GM21723 (cell line): ENCODE measurements at regions not wholly inside any gene's neighbourhood (a gene's known extent, or its start where the extent isn't known, plus 50 kb on each side); places are given as distances from the start of the nearest gene placed in this dataset.
"Not testable (repeated sequence)": the region's sequence is repeated elsewhere in the genome, so short reads cannot be mapped to it uniquely, and the experiment has no call there.

ENCODE experiments used
- ATAC-seq: cut with Tn5 transposase; IDR thresholded peaks from one replicate; pipeline ENCODE4 v1.9.1; 2021; ENCODE audit warnings: mild to moderate bottlenecking, moderate library complexity; ENCODE audit not compliant: unreplicated experiment

- no peak for ATAC-seq
Observed at GRCh38 chr2:53216805-53217204, 550.8 kb upstream of the CHAC2 start.

DNA sequence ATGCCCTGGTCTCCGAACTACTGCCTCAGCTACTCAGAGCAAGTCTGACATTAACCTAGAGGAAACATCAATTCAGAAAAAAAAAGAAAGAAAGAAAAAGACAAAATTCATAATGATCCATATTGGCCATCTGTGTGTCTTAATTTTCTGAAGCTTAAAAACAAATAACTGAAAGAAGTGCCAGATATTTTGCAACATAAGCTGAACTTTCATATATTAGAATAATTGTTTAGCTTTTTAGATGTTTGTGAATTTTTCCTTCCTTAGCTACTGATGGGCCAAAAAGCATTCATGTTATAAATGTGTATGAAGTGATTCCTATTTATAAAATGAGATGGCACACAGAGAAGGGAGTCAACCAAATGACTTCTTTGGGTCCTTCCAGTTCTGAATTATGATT lies 555.0 kb upstream of the CHAC2 start:
- ATAC-seq = no peak

- no peak for ATAC-seq
Observed at GRCh38 chr2:53211201-53211774, 556.3 kb upstream of the CHAC2 start.

DNA sequence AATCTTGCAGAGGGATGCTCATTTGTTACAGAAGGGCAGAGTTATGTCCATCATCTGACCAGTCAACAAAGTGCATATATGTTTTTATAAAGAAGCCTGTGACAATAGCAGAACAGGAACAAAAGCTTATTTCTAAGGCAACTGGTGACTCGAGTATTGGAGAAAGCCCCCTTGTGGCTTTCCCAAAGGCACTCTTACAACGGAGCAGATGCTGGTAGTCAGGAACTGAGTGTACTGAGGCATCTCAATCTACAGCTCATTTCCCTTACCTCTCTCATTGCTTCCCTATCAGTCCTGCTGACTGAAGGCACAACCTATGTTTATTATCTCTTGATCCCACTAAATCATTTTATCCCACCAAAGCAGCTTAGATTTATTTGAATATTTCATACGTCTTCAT lies 557.1 kb upstream of the CHAC2 start:
- ATAC-seq = no peak

- ATAC-seq = no peak
Observed at GRCh38 chr2:53209679-53210458, 557.7 kb upstream of the CHAC2 start.

GRCh38 chr2:53208815-53209214 lies 558.8 kb upstream of the CHAC2 start:
- no peak for ATAC-seq

DNA sequence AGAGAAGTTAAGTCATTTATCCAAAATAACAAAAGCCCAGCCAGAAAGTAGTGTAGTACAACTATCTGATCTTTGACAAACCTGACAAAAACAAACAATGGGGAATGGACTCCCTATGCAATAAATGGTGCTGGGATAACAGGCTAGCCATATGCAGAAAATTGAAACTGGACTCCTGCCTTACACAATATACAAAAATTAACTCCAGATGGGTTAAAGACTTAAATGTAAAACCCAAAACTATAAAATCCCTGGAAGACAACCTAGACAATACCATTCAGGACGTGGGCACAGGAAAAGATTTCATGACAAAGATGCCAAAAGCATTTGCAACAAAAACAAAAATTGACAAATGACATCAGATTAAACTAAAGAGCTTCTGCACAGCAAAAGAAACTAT lies 561.4 kb upstream of the CHAC2 start:
- ATAC-seq = not testable (repeated sequence)

DNA sequence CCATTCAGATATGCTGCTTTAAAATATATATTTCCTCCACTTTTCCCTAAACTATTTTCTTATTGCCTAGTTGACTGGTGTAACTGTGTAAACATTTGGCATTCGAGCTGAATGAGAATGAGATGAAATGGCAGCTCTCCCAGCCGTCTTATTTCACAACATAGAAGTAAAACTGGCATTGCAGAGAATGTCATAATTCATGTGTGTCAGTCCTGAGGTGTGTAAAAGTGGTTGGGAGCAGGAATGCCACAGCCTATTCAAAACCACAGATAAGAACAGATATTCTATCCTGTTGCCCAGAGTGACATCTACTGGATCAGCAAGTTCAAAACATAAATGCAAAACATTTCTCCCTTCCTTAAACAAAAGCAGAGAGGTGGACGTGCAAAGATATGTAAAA lies 565.5 kb upstream of the CHAC2 start:
- ATAC-seq = no peak

- ATAC-seq = no peak
Observed at GRCh38 chr2:53200072-53200471, 567.5 kb upstream of the CHAC2 start.

GRCh38 chr2:53188851-53189510 lies 578.6 kb upstream of the CHAC2 start:
- ATAC-seq = no peak

DNA sequence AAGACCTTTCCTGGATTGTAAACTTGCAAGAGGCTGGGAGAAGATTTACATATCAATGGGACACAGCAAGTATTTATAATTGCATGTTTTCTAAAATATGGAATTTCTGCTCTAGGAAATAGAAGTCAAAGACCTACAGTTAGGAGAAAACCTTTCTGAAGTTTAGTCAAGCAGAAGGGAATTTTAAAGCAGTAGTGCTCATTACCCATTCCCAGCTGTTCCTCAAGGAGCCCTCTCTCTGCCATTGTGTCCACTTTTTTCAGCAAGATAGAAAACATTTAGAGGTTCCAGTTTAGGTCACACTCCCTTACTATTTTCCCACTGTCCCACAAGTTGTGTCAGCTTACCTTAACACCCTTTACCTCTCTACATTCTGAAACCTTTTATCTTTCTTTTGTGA lies 584.0 kb upstream of the CHAC2 start:
- ATAC-seq = no peak

DNA sequence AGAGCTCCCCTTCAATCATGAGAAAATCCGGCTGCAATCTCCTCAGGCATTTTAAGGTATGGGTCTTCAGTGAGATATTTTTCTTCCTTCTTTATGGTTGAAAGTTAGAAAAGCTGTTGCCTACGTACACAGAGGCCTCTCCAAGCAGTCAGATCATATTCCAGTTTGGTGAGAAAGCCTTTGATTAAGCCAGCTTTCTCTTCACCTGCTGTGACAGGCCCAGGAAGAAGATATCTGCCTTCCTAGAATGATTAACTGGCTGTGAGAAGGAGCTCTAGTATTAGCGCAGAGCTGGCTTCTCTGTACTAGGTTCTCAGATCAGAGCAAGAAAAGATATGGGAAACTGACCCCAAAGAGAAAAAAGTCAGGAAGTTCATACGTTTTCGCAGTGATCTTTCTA lies 585.0 kb upstream of the CHAC2 start:
- no peak for ATAC-seq

DNA sequence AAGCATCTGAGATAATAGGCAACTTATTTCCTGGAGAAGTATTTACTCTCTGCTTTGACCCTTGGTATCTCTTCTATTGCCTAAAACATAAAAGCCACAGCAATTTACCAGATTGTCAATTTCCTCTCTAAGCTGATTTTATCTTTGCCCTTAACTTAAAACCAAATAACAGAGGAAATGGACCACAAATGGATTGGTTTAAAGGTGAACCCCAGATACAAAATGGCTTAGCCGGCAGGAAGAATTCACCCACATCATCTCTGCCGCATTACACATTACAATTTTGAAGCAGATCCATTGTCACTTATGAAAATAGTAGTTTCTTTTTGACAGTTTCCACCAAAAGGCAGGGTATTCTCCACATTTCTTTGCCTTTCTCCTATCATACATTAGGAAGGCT lies 585.8 kb upstream of the CHAC2 start:
- ATAC-seq = no peak

GRCh38 chr2:53177327-53177726 lies 590.3 kb upstream of the CHAC2 start:
- ATAC-seq = no peak

DNA sequence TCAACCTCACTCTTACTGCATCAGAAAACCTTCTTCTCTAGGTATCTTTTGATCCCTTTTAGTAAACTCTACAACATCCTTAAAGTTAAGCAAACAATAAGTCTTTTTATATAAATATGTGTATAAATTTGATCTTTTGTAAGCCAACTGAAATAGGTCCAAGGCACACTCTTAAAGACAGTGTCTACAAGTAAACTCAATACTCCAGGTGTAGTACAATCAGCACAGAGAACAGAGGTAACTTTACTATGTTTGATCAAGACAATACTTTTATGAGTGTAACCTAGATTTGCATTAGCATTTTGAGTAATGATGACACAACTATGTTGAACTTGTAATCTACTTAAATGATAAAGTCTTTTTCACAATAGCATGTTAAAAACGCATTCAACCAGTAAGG lies 593.1 kb upstream of the CHAC2 start:
- ATAC-seq = no peak

DNA sequence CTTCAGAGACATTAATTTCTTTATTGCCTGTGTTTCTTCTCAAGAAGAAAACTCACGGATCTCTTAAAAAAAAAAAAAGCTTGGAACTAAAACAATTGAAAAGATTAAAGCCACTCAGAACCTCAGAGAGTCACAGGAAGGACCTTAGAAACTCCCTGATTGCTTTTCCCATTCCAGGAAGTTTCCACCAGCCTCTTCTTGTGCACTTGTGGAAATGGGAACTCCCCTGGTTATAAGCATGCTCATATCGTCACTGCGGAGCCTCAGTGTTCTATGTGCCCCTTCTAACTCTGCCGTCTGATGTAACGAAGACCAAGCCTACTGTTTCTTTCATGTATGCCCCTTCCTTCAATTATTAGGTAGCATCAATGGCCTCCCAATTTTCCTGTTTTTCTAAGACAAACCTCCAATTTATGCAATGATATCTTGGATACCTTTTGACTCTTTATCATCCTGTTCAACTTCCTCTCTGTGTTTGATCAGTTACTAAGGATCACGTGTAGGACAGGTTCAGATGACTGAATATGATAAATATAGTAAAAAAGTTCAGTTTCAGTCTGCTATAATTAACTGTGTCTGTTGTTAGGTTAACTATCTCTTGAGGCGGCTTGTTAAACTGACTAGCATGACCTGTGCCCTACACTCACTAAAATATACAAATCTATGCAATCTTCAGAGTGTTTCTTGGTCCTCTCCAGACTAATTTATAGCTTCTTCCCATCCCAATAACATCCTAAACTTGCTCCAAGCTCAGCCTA lies 593.7 kb upstream of the CHAC2 start:
- no peak for ATAC-seq

GRCh38 chr2:53173091-53173490 lies 594.5 kb upstream of the CHAC2 start:
- no peak for ATAC-seq

DNA sequence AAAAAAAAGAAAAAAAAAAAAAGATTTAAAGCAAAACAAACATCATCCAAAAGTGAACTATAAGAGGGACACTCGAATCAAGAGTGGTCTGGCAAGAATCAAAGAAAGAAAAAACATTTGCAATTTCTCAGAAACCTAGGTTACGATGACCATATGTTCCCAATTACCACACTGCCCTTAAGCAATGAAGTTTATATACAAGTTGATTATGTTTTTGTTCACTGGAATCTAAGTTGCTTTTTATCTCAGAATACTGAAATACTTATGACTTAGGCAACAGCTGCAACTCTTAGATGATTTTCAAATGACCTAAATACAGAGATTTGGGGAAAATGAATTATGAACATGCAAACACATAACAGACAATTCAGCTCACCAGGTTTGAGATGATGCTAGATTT lies 597.1 kb upstream of the CHAC2 start:
- ATAC-seq = no peak

GRCh38 chr2:53167227-53167626 lies 600.4 kb upstream of the CHAC2 start:
- ATAC-seq = no peak

- no peak for ATAC-seq
Observed at GRCh38 chr2:53150146-53150545, 617.5 kb upstream of the CHAC2 start.

GRCh38 chr2:53148221-53148620 lies 619.4 kb upstream of the CHAC2 start:
- ATAC-seq = no peak

GRCh38 chr2:53131416-53131815 lies 636.2 kb upstream of the CHAC2 start:
- ATAC-seq = no peak
